Endothelial cell (in vitro differentiated cells): ENCODE measurements at regions not wholly inside any gene's neighbourhood (a gene's known extent, or its start where the extent isn't known, plus 50 kb on each side); places are given as distances from the start of the nearest gene placed in this dataset.
"Not testable (repeated sequence)": the region's sequence is repeated elsewhere in the genome, so short reads cannot be mapped to it uniquely, and the experiment has no call there.

Experiments
- DNase-seq: peaks from one replicate; pipeline ENCODE4 v3.0.0; 2021; ENCODE audit warnings: low spot score
- H3K27ac Mint-ChIP-seq: one replicate; pipeline ENCODE4 v1.8.0; 2021; ENCODE audit warnings: mixed read lengths, inconsistent platforms; ENCODE audit not compliant: unreplicated experiment
- H3K27me3 Mint-ChIP-seq: one replicate; pipeline ENCODE4 v1.8.0; 2021; ENCODE audit warnings: mild to moderate bottlenecking, moderate library complexity, mixed read lengths, inconsistent platforms; ENCODE audit not compliant: unreplicated experiment
- H3K36me3 Mint-ChIP-seq: one replicate; pipeline ENCODE4 v1.8.0; 2021; ENCODE audit warnings: mild to moderate bottlenecking, low read depth, mixed read lengths, inconsistent platforms; ENCODE audit not compliant: unreplicated experiment
- H3K4me1 Mint-ChIP-seq: one replicate; pipeline ENCODE4 v1.8.0; 2021; ENCODE audit warnings: mild to moderate bottlenecking, mixed read lengths, inconsistent platforms; ENCODE audit not compliant: unreplicated experiment
- H3K4me3 Mint-ChIP-seq: one replicate; pipeline ENCODE4 v1.8.0; 2021; ENCODE audit warnings: mild to moderate bottlenecking, mixed read lengths, inconsistent platforms; ENCODE audit not compliant: unreplicated experiment
- H3K9me3 Mint-ChIP-seq: one replicate; pipeline ENCODE4 v1.8.0; 2021; ENCODE audit warnings: mixed read lengths, inconsistent platforms; ENCODE audit not compliant: unreplicated experiment
- CTCF ChIP-seq: fragments of 200-600 bp; sonication (generic); IDR thresholded peaks from one replicate; pipeline ENCODE4 v1.5.0; 2021; ENCODE audit warnings: antibody characterized with exemption; ENCODE audit not compliant: unreplicated experiment

- Mint-ChIP-seq H3K4me3 (no peak overlapping the region), H3K27ac (no peak overlapping the region), H3K9me3 (no peaks in the 10 kb centered on the region)
These were observed 332.8 kb upstream of the PTGER4 start for GRCh38 chr5:40346901-40347300.

DNA sequence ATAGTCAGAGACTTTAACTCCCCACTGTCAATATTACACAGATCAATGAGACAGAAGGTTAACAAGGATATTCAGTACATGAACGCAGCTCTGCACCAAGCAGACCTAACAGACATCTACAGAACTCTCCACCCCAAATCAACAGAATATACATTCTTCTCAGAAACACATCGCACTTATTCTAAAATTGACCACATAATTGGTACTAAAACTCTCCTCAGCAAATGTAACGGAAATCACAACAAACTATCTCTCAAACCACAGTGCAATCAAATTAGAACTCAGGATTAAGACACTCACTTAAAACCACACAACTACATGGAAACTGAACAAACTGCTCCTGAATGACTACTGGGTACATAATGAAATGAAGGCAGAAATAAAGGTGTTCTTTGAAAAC is 341.3 kb upstream of the PTGER4 start:
- not testable (repeated sequence) for H3K4me1 Mint-ChIP-seq, H3K27me3 Mint-ChIP-seq, H3K27ac Mint-ChIP-seq, H3K36me3 Mint-ChIP-seq, H3K4me3 Mint-ChIP-seq, H3K9me3 Mint-ChIP-seq, DNase-seq

More at GRCh38 chr5:40346901-40347300, 332.8 kb upstream of the PTGER4 start:
- Mint-ChIP-seq H3K4me1 (no peaks in the 10 kb centered on the region), H3K36me3 (peaks cover 3% of the 10 kb centered on the region), H3K27me3 (no peaks in the 10 kb centered on the region)
- TF ChIP-seq CTCF = no peak
- no peak for DNase-seq

GRCh38 chr5:40334242-40334635 is 345.5 kb upstream of the PTGER4 start:
- no peak overlapping the region for H3K4me3 Mint-ChIP-seq
- H3K36me3 Mint-ChIP-seq = no peaks in the 10 kb centered on the region
- no peak for TF ChIP-seq CTCF
- H3K27me3 Mint-ChIP-seq = no peaks in the 10 kb centered on the region
- no peak overlapping the region for H3K27ac Mint-ChIP-seq
- DNase-seq = no peak
- H3K9me3 Mint-ChIP-seq = no peaks in the 10 kb centered on the region
- no peaks in the 10 kb centered on the region for H3K4me1 Mint-ChIP-seq

GRCh38 chr5:40333459-40334241 is 346.1 kb upstream of the PTGER4 start:
- H3K27me3 Mint-ChIP-seq = no peaks in the 10 kb centered on the region
- no peaks in the 10 kb centered on the region for H3K9me3 Mint-ChIP-seq
- no peaks in the 10 kb centered on the region for H3K36me3 Mint-ChIP-seq

DNA sequence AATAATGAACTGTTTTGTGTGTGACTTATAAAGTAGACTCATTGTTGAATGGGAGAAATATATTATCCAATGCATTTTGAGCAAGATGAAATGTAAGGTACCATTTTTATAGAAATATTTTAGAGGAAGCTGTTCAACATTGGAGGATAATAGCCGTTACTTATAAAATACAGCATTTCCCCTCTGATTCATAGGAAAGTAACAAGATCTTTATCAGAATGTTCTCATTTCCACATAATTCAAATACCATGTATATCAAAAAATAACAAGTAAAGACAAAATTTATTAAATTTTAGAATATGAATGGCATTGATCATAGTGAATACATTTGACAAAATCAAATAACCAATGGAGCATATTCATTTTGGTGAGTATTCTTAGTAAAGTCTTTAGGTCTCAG is 346.7 kb upstream of the PTGER4 start:
- no peak overlapping the region for H3K4me3 Mint-ChIP-seq
- no peak for TF ChIP-seq CTCF
- H3K27me3 Mint-ChIP-seq = no peaks in the 10 kb centered on the region
- H3K9me3 Mint-ChIP-seq = no peaks in the 10 kb centered on the region
- no peaks in the 10 kb centered on the region for H3K36me3 Mint-ChIP-seq
- no peaks in the 10 kb centered on the region for H3K4me1 Mint-ChIP-seq
- no peak for DNase-seq
- no peak overlapping the region for H3K27ac Mint-ChIP-seq

More at GRCh38 chr5:40333459-40334241, 346.1 kb upstream of the PTGER4 start:
- TF ChIP-seq CTCF = no peak
- Mint-ChIP-seq H3K27ac (no peak overlapping the region), H3K4me1 (no peaks in the 10 kb centered on the region), H3K4me3 (no peak overlapping the region)
- no peak for DNase-seq
